Caco-2 (cell line): ENCODE measurements at regions not wholly inside any gene's neighbourhood (a gene's known extent, or its start where the extent isn't known, plus 50 kb on each side); places are given as distances from the start of the nearest gene placed in this dataset.

Experiments used
- BruUV-seq: library from RNA; stranded (reverse); fragments of 400-500 nt; replicated peaks from 2 replicates; lab custom pipeline; 2021; lab: Mats Ljungman, UMichigan
- CTCF ChIA-PET: fragments of 300-600 bp; sonication (Branson Sonifier 250); formaldehyde crosslinking; loops from one replicate; lab custom pipeline; 2022; ENCODE audit warnings: antibody characterized with exemption; lab: Charles Lee
- POLR2A ChIA-PET: fragments of 300-600 bp; sonication (Branson Sonifier 250); formaldehyde crosslinking; loops from one replicate; lab custom pipeline; 2022; ENCODE audit warnings: antibody characterized with exemption; lab: Charles Lee
- DNase-seq, 2 experiments: peaks; one replicate each; pipeline versions ENCODE4 v3.0.0 to v3.0.0-alpha.2; 2020 to 2022
- H3K27me3 ChIP-seq: replicated peaks from 2 replicates; pipeline ENCODE4 v1.6.0; 2011; ENCODE audit warnings: low read length; ENCODE audit not compliant: control insufficient read depth, insufficient read depth
- H3K36me3 ChIP-seq: 2 replicates; pipeline ENCODE4 v1.5.1; 2011; ENCODE audit warnings: low read length; ENCODE audit not compliant: control insufficient read depth, insufficient read depth
- H3K4me1 ChIP-seq: fragments of 250-450 bp; sonication (Bioruptor Pico); 2 replicates; pipeline ENCODE4 v1.5.1; 2020; ENCODE audit warnings: mild to moderate bottlenecking
- H3K4me3 ChIP-seq: 2 replicates; pipeline ENCODE4 v1.5.1; 2011; ENCODE audit warnings: low read depth, mild to moderate bottlenecking, control low read depth, low read length
- H3K9me3 ChIP-seq: fragments of 250-450 bp; sonication (Bioruptor Pico); 2 replicates; pipeline ENCODE4 v1.5.1; 2020; ENCODE audit warnings: mild to moderate bottlenecking, moderate library complexity
- H3K27ac Mint-ChIP-seq: one replicate; pipeline ENCODE4 v1.8.0; 2022; ENCODE audit warnings: mixed read lengths; ENCODE audit not compliant: unreplicated experiment
- H3K27me3 Mint-ChIP-seq: one replicate; pipeline ENCODE4 v1.8.0; 2022; ENCODE audit warnings: mixed read lengths; ENCODE audit not compliant: insufficient read depth, unreplicated experiment
- H3K36me3 Mint-ChIP-seq: one replicate; pipeline ENCODE4 v1.8.0; 2022; ENCODE audit warnings: mild to moderate bottlenecking, mixed read lengths; ENCODE audit not compliant: insufficient read depth, unreplicated experiment
- H3K4me1 Mint-ChIP-seq: one replicate; pipeline ENCODE4 v1.8.0; 2022; ENCODE audit warnings: low read depth, mixed read lengths; ENCODE audit not compliant: unreplicated experiment
- H3K4me3 Mint-ChIP-seq: one replicate; pipeline ENCODE4 v1.8.0; 2022; ENCODE audit warnings: mild to moderate bottlenecking, moderate library complexity, mixed read lengths; ENCODE audit not compliant: unreplicated experiment
- H3K9me3 Mint-ChIP-seq: one replicate; pipeline ENCODE4 v1.8.0; 2022; ENCODE audit warnings: mixed read lengths; ENCODE audit not compliant: unreplicated experiment
- intact Hi-C: fragments of 100-400 bp; cut with micrococcal nuclease; formaldehyde crosslinking; loops from one replicate; pipeline ENCODE4 v1.10.0; 2022; ENCODE audit not compliant: unreplicated experiment
- TF ChIP-seq, protein P1 (sequence below), 2 experiments: fragments of 200-600 bp in 1 of 2; IDR thresholded peaks; 1 replicate in 1 of 2; 2 replicates in 1 of 2; pipeline versions ENCODE4 v1.5.1 to v1.8.0; 2011 to 2022; ENCODE audit warnings: antibody characterized with exemption in 1 of 2, control low read depth in 1 of 2, inconsistent platforms in 1 of 2, low read depth in 1 of 2, low read length in 1 of 2, mild to moderate bottlenecking in 1 of 2, moderate library complexity in 1 of 2; ENCODE audit not compliant: insufficient read depth in 1 of 2, severe bottlenecking in 1 of 2, unreplicated experiment in 1 of 2

GRCh38 chr5:37936091-37936490, 96.2 kb upstream of the GDNF start:
- no peak overlapping the region for H3K27ac Mint-ChIP-seq
- Histone ChIP-seq H3K4me3 (no peak overlapping the region), H3K36me3 (no peaks in the 10 kb centered on the region), H3K27me3 (no peaks in the 10 kb centered on the region), H3K4me1 (no peaks in the 10 kb centered on the region), H3K9me3 (no peaks in the 10 kb centered on the region; the same call in 1 of the 2 replicates)
- H3K4me1 Mint-ChIP-seq = no peaks in the 10 kb centered on the region
- POLR2A ChIA-PET = no interaction called here
- peaks cover 12% of the 10 kb centered on the region for H3K27me3 Mint-ChIP-seq
- TF ChIP-seq, protein P1, sequence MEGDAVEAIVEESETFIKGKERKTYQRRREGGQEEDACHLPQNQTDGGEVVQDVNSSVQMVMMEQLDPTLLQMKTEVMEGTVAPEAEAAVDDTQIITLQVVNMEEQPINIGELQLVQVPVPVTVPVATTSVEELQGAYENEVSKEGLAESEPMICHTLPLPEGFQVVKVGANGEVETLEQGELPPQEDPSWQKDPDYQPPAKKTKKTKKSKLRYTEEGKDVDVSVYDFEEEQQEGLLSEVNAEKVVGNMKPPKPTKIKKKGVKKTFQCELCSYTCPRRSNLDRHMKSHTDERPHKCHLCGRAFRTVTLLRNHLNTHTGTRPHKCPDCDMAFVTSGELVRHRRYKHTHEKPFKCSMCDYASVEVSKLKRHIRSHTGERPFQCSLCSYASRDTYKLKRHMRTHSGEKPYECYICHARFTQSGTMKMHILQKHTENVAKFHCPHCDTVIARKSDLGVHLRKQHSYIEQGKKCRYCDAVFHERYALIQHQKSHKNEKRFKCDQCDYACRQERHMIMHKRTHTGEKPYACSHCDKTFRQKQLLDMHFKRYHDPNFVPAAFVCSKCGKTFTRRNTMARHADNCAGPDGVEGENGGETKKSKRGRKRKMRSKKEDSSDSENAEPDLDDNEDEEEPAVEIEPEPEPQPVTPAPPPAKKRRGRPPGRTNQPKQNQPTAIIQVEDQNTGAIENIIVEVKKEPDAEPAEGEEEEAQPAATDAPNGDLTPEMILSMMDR (IDR thresholded peaks at IDR 0.05; ENCODE audit: insufficient read depth in 1 of 2, low read depth in 1 of 2, low read length in 1 of 2, severe bottlenecking in 1 of 2, unreplicated experiment in 1 of 2) = no peak
- CTCF ChIA-PET = no interaction called here
- BruUV-seq = no TSS peak
- no peaks in the 10 kb centered on the region for H3K9me3 Mint-ChIP-seq
- intact Hi-C loops = loop anchor here (10.0 kb wide), 1 partner anchor 259 kb away; no protein-coding TSS in a partner anchor
- H3K36me3 Mint-ChIP-seq = no peaks in the 10 kb centered on the region
- no peak overlapping the region for H3K4me3 Mint-ChIP-seq
- DNase-seq = no peak

GRCh38 chr5:37933576-37933975, 93.7 kb upstream of the GDNF start:
- ChIA-PET CTCF (no interaction called here), POLR2A (no interaction called here)
- no peaks in the 10 kb centered on the region for H3K27me3 ChIP-seq
- Mint-ChIP-seq H3K4me1 (no peaks in the 10 kb centered on the region), H3K27ac (no peak overlapping the region), H3K36me3 (no peaks in the 10 kb centered on the region), H3K27me3 (peaks cover 16% of the 10 kb centered on the region), H3K4me3 (no peak overlapping the region), H3K9me3 (no peaks in the 10 kb centered on the region)
- no peak overlapping the region for H3K4me3 ChIP-seq
- H3K4me1 ChIP-seq = no peaks in the 10 kb centered on the region
- BruUV-seq = no TSS peak
- intact Hi-C loops = loop anchor here (10.0 kb wide), 1 partner anchor 261 kb away; no protein-coding TSS in a partner anchor
- H3K36me3 ChIP-seq = no peaks in the 10 kb centered on the region
- TF ChIP-seq, protein P1 (IDR thresholded peaks at IDR 0.05; ENCODE audit: insufficient read depth in 1 of 2, low read depth in 1 of 2, low read length in 1 of 2, severe bottlenecking in 1 of 2, unreplicated experiment in 1 of 2) = no peak
- no peak for DNase-seq
- H3K9me3 ChIP-seq = no peaks in the 10 kb centered on the region; the same call in 1 of the 2 replicates

DNA sequence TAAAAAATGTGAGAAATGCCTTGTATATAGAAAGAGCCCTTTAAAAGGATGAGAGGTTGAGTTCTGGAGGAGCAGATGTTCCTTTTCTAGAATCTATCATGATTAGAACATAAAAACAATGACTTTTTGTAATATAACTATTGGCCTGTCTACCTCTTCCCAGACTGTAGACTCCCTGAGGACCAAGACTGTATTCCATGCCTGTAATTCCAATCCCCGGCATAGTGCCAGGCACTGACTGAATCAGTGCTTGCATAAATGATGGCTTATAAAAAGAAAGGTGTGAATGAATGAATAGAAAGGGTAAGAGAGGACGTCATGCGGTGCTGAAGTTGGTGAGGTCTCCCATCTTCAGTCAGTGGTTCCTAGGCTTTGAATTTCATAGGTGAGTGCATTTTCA, 92.6 kb upstream of the GDNF start:
- Mint-ChIP-seq H3K27me3 (peaks cover 16% of the 10 kb centered on the region), H3K4me1 (no peaks in the 10 kb centered on the region), H3K27ac (no peak overlapping the region), H3K36me3 (no peaks in the 10 kb centered on the region), H3K9me3 (no peaks in the 10 kb centered on the region), H3K4me3 (no peak overlapping the region)
- no peaks in the 10 kb centered on the region for H3K27me3 ChIP-seq
- BruUV-seq = no TSS peak
- intact Hi-C loops = loop anchor here (10.0 kb wide), 1 partner anchor 262 kb away; no protein-coding TSS in a partner anchor
- TF ChIP-seq, protein P1 (IDR thresholded peaks at IDR 0.05; ENCODE audit: insufficient read depth in 1 of 2, low read depth in 1 of 2, low read length in 1 of 2, severe bottlenecking in 1 of 2, unreplicated experiment in 1 of 2) = no peak
- no peaks in the 10 kb centered on the region; the same call in 1 of the 2 replicates for H3K9me3 ChIP-seq
- CTCF ChIA-PET = no interaction called here
- H3K4me3 ChIP-seq = no peak overlapping the region
- no peaks in the 10 kb centered on the region for H3K4me1 ChIP-seq
- DNase-seq = no peak
- POLR2A ChIA-PET = no interaction called here
- no peaks in the 10 kb centered on the region for H3K36me3 ChIP-seq
